WTC11 (cell line): ENCODE measurements at regions not wholly inside any gene's neighbourhood (a gene's known extent, or its start where the extent isn't known, plus 50 kb on each side); places are given as distances from the start of the nearest gene placed in this dataset.

Experiments used
- ATAC-seq: fragments of 200-7000 bp; cut with Tn5 transposase; 2 replicates; pipeline ENCODE4 v1.10.0; 2021; ENCODE audit warnings: mild to moderate bottlenecking, moderate library complexity
- CTCF ChIA-PET: fragments of 300-600 bp; sonication (Branson Sonifier 250); formaldehyde crosslinking; loops from one replicate; lab custom pipeline; 2021; ENCODE audit warnings: antibody characterized with exemption; lab: Charles Lee
- POLR2A ChIA-PET: fragments of 350-600 bp; sonication (Branson Sonifier 250); formaldehyde crosslinking; loops from one replicate; lab custom pipeline; 2021; ENCODE audit warnings: antibody characterized with exemption; lab: Charles Lee
- DNase-seq: peaks from one replicate; pipeline ENCODE4 v3.0.0; 2021; ENCODE audit warnings: low spot score
- H3K27ac Mint-ChIP-seq: 2 replicates; pipeline ENCODE4 v1.8.0; 2021; ENCODE audit warnings: mixed read lengths
- H3K27me3 Mint-ChIP-seq: 2 replicates; pipeline ENCODE4 v1.8.0; 2021; ENCODE audit warnings: low read depth, mild to moderate bottlenecking, moderate library complexity, mixed read lengths
- H3K36me3 Mint-ChIP-seq: 2 replicates; pipeline ENCODE4 v1.8.0; 2021; ENCODE audit warnings: mixed read lengths
- H3K4me1 Mint-ChIP-seq: 2 replicates; pipeline ENCODE4 v1.8.0; 2022; ENCODE audit warnings: mixed read lengths
- H3K4me3 Mint-ChIP-seq: 2 replicates; pipeline ENCODE4 v1.8.0; 2021; ENCODE audit warnings: mild to moderate bottlenecking, moderate library complexity, mixed read lengths
- H3K9me3 Mint-ChIP-seq: 2 replicates; pipeline ENCODE4 v1.8.0; 2021; ENCODE audit warnings: mixed read lengths
- CREB1 ChIP-seq: sonication (generic); formaldehyde crosslinking; IDR thresholded peaks from 2 replicates; pipeline ENCODE4 v1.8.0; 2023; ENCODE audit warnings: mild to moderate bottlenecking, missing genetic modification reagents
- CREM ChIP-seq: sonication (generic); formaldehyde crosslinking; IDR thresholded peaks from 2 replicates; pipeline ENCODE4 v1.8.1; 2022; ENCODE audit warnings: mild to moderate bottlenecking, missing genetic modification reagents, moderate library complexity
- FOXP1 ChIP-seq: sonication (generic); formaldehyde crosslinking; IDR thresholded peaks from 2 replicates; pipeline ENCODE4 v1.8.0; 2022; ENCODE audit warnings: missing genetic modification reagents, mild to moderate bottlenecking, moderate library complexity, borderline replicate concordance
- GTF2I ChIP-seq: fragments of 250-450 bp; sonication (Bioruptor Pico); conservative IDR thresholded peaks from 2 replicates; pipeline ENCODE4 v1.4.0; 2021; ENCODE audit warnings: mild to moderate bottlenecking
- IRF2 ChIP-seq: sonication (generic); formaldehyde crosslinking; IDR thresholded peaks from 2 replicates; pipeline ENCODE4 v1.8.0; 2022; ENCODE audit warnings: low read depth, missing genetic modification reagents, borderline replicate concordance
- JUN ChIP-seq: sonication (generic); formaldehyde crosslinking; IDR thresholded peaks from 2 replicates; pipeline ENCODE4 v1.8.0; 2023; ENCODE audit warnings: mild to moderate bottlenecking, missing genetic modification reagents
- MYBL2 ChIP-seq: sonication (generic); formaldehyde crosslinking; IDR thresholded peaks from 2 replicates; pipeline ENCODE4 v1.8.1; 2023; ENCODE audit warnings: mild to moderate bottlenecking, moderate library complexity, missing genetic modification reagents
- NR1H2 ChIP-seq: sonication (generic); formaldehyde crosslinking; IDR thresholded peaks from 2 replicates; pipeline ENCODE4 v1.9.0; 2021; ENCODE audit warnings: mild to moderate bottlenecking, moderate library complexity, missing genetic modification reagents
- SP1 ChIP-seq: sonication (generic); formaldehyde crosslinking; conservative IDR thresholded peaks from 2 replicates; pipeline ENCODE4 v1.8.1; 2022; ENCODE audit warnings: missing genetic modification reagents
- TCF7 ChIP-seq: sonication (generic); formaldehyde crosslinking; IDR thresholded peaks from 2 replicates; pipeline ENCODE4 v1.8.0; 2022; ENCODE audit warnings: mild to moderate bottlenecking, low read depth, missing genetic modification reagents, moderate library complexity
- ZNF396 ChIP-seq: fragments of 250-450 bp; sonication (Bioruptor Pico); IDR thresholded peaks from 2 replicates; pipeline ENCODE4 v1.8.0; 2021; ENCODE audit warnings: mild to moderate bottlenecking, moderate library complexity, borderline replicate concordance
- TF ChIP-seq, protein P1 (sequence below): sonication (generic); formaldehyde crosslinking; IDR thresholded peaks from 2 replicates; pipeline ENCODE4 v1.8.1; 2023; ENCODE audit warnings: mild to moderate bottlenecking, moderate library complexity, missing genetic modification reagents
- TF ChIP-seq, protein P2 (sequence below): sonication (generic); formaldehyde crosslinking; conservative IDR thresholded peaks from 2 replicates; pipeline ENCODE4 v1.8.1; 2023; ENCODE audit warnings: mild to moderate bottlenecking, low read depth, missing genetic modification reagents, moderate library complexity
- TF ChIP-seq, protein P3 (sequence below): fragments of 250-450 bp; sonication (Bioruptor Pico); IDR thresholded peaks from 2 replicates; pipeline ENCODE4 v2.1.2; 2022; ENCODE audit warnings: mild to moderate bottlenecking, moderate library complexity
- TF ChIP-seq, protein P4 (sequence below): sonication (generic); formaldehyde crosslinking; IDR thresholded peaks from 2 replicates; pipeline ENCODE4 v1.8.0; 2023; ENCODE audit warnings: mild to moderate bottlenecking, missing genetic modification reagents
- TF ChIP-seq, protein P5 (sequence below): fragments of 250-450 bp; sonication (Bioruptor Pico); IDR thresholded peaks from 2 replicates; pipeline ENCODE4 v1.9.0; 2021; ENCODE audit warnings: moderate library complexity, mild to moderate bottlenecking, inconsistent platforms, borderline replicate concordance
- TF ChIP-seq, protein P6 (sequence below): fragments of 250-450 bp; sonication (Bioruptor Pico); IDR thresholded peaks from 2 replicates; pipeline ENCODE4 v1.9.0; 2021; ENCODE audit warnings: mild to moderate bottlenecking
- TF ChIP-seq, protein P7 (sequence below): fragments of 250-450 bp; sonication (Bioruptor Pico); conservative IDR thresholded peaks from 2 replicates; pipeline ENCODE4 v1.9.0; 2021; ENCODE audit warnings: mild to moderate bottlenecking

DNA sequence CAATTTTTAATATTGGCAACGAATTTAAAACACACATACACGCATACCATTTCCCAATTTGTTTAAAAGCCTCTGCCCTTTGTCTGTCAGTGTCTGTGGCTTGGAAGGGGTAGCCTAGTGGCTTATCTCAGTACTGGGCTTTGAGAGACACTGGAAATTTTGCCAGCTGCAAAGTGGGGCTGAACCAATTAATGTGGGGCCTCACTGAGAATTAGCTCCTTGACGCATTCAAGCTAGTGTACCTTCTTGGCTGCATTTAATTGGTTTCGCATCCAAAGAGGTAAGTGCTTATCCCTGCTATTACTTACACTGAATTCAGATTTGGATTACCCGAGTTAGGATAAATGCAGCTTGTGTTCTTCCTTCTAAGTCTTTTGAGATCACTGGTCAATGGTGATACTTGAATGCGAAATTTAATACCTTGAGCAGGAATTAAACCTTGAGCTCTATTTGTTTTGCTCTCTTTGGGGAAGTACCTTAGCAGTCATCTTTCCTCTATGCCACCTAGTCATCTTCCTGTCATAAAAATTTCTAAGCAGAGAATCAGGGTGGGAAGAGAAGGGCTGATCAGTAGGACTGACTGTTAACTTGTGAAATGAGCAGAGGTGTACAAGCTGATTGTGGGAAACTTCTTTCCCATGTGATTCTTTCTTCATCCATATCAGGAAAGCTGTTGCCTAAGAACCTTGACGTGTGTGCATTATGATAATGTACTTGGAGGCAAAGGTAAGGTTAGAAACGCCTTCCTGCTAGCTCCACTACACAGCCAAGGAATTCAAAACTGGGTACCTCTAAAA, 187.7 kb upstream of the E2F8 start (continued):
- TF ChIP-seq SP1 (CRISPR knock-in tag) (no peak), TCF7 (CRISPR knock-in tag) (no peak)

DNA sequence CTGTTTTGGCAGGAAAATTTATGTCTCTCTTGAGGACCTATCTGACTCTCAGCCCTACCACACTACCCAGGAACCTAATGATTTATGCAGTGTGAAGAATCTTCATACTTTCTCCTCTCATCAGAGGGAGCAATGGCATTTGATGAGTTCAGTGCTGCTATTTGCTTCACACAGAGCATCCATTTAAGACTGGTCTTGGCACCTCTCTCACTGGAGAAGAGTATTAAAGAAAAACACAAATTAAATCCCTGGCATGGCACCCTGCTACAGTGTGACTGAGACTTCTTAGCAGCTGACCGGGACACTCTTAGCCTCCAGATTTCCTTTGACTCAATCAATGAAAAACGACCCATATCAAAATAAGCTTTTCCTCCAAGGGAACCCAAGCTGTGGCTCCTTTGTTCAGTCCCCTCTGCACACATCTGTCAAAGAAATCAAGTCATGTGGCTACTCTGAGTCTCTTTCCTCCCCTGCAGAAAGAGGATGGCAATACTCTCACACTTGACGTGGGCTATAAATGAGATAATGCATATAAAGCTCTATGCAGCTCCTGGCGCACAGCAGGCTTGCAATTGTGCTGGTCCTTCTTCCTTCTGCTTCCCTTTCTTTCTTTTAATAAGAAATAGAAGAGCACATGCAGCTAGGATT, 186.1 kb upstream of the E2F8 start:
- no peaks in the 10 kb centered on the region for H3K27me3 Mint-ChIP-seq
- ATAC-seq (no peak), DNase-seq (no peak)
- H3K36me3 Mint-ChIP-seq: no peaks in the 10 kb centered on the region
- H3K27ac Mint-ChIP-seq: no peak overlapping the region
- no peaks in the 10 kb centered on the region for H3K9me3 Mint-ChIP-seq
- ChIA-PET POLR2A (no interaction called here), CTCF (interaction anchor here (0.6 kb wide), 1 partner anchor 126 kb away, joined by 3 read pairs; no protein-coding TSS in a partner anchor)
- peaks cover 25% of the 10 kb centered on the region for H3K4me1 Mint-ChIP-seq
- H3K4me3 Mint-ChIP-seq: no peak overlapping the region
- TF ChIP-seq, protein P1, sequence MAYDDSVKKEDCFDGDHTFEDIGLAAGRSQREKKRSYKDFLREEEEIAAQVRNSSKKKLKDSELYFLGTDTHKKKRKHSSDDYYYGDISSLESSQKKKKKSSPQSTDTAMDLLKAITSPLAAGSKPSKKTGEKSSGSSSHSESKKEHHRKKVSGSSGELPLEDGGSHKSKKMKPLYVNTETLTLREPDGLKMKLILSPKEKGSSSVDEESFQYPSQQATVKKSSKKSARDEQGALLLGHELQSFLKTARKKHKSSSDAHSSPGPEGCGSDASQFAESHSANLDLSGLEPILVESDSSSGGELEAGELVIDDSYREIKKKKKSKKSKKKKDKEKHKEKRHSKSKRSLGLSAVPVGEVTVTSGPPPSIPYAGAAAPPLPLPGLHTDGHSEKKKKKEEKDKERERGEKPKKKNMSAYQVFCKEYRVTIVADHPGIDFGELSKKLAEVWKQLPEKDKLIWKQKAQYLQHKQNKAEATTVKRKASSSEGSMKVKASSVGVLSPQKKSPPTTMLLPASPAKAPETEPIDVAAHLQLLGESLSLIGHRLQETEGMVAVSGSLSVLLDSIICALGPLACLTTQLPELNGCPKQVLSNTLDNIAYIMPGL (CRISPR knock-in tag): no peak
- TF ChIP-seq NR1H2 (no peak), ZNF396 (no peak), FOXP1 (CRISPR knock-in tag) (no peak), IRF2 (no peak), GTF2I (no peak), MYBL2 (no peak), CREB1 (CRISPR knock-in tag) (no peak), JUN (CRISPR knock-in tag) (no peak), CREM (no peak)
- TF ChIP-seq, protein P2, sequence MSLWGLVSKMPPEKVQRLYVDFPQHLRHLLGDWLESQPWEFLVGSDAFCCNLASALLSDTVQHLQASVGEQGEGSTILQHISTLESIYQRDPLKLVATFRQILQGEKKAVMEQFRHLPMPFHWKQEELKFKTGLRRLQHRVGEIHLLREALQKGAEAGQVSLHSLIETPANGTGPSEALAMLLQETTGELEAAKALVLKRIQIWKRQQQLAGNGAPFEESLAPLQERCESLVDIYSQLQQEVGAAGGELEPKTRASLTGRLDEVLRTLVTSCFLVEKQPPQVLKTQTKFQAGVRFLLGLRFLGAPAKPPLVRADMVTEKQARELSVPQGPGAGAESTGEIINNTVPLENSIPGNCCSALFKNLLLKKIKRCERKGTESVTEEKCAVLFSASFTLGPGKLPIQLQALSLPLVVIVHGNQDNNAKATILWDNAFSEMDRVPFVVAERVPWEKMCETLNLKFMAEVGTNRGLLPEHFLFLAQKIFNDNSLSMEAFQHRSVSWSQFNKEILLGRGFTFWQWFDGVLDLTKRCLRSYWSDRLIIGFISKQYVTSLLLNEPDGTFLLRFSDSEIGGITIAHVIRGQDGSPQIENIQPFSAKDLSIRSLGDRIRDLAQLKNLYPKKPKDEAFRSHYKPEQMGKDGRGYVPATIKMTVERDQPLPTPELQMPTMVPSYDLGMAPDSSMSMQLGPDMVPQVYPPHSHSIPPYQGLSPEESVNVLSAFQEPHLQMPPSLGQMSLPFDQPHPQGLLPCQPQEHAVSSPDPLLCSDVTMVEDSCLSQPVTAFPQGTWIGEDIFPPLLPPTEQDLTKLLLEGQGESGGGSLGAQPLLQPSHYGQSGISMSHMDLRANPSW (CRISPR knock-in tag): no peak
- TF ChIP-seq, protein P3, sequence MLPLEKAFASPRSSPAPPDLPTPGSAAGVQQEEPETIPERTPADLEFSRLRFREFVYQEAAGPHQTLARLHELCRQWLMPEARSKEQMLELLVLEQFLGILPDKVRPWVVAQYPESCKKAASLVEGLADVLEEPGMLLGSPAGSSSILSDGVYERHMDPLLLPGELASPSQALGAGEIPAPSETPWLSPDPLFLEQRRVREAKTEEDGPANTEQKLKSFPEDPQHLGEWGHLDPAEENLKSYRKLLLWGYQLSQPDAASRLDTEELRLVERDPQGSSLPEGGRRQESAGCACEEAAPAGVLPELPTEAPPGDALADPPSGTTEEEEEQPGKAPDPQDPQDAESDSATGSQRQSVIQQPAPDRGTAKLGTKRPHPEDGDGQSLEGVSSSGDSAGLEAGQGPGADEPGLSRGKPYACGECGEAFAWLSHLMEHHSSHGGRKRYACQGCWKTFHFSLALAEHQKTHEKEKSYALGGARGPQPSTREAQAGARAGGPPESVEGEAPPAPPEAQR (CRISPR knock-in tag): no peak
- TF ChIP-seq, protein P4, sequence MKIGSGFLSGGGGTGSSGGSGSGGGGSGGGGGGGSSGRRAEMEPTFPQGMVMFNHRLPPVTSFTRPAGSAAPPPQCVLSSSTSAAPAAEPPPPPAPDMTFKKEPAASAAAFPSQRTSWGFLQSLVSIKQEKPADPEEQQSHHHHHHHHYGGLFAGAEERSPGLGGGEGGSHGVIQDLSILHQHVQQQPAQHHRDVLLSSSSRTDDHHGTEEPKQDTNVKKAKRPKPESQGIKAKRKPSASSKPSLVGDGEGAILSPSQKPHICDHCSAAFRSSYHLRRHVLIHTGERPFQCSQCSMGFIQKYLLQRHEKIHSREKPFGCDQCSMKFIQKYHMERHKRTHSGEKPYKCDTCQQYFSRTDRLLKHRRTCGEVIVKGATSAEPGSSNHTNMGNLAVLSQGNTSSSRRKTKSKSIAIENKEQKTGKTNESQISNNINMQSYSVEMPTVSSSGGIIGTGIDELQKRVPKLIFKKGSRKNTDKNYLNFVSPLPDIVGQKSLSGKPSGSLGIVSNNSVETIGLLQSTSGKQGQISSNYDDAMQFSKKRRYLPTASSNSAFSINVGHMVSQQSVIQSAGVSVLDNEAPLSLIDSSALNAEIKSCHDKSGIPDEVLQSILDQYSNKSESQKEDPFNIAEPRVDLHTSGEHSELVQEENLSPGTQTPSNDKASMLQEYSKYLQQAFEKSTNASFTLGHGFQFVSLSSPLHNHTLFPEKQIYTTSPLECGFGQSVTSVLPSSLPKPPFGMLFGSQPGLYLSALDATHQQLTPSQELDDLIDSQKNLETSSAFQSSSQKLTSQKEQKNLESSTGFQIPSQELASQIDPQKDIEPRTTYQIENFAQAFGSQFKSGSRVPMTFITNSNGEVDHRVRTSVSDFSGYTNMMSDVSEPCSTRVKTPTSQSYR (CRISPR knock-in tag): no peak
- TF ChIP-seq, protein P5, sequence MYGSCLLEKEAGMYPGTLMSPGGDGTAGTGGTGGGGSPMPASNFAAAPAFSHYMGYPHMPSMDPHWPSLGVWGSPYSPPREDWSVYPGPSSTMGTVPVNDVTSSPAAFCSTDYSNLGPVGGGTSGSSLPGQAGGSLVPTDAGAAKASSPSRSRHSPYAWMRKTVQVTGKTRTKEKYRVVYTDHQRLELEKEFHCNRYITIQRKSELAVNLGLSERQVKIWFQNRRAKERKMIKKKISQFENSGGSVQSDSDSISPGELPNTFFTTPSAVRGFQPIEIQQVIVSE: no peak
- TF ChIP-seq, protein P6, sequence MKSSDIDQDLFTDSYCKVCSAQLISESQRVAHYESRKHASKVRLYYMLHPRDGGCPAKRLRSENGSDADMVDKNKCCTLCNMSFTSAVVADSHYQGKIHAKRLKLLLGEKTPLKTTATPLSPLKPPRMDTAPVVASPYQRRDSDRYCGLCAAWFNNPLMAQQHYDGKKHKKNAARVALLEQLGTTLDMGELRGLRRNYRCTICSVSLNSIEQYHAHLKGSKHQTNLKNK (CRISPR knock-in tag): no peak
- TF ChIP-seq, protein P7, sequence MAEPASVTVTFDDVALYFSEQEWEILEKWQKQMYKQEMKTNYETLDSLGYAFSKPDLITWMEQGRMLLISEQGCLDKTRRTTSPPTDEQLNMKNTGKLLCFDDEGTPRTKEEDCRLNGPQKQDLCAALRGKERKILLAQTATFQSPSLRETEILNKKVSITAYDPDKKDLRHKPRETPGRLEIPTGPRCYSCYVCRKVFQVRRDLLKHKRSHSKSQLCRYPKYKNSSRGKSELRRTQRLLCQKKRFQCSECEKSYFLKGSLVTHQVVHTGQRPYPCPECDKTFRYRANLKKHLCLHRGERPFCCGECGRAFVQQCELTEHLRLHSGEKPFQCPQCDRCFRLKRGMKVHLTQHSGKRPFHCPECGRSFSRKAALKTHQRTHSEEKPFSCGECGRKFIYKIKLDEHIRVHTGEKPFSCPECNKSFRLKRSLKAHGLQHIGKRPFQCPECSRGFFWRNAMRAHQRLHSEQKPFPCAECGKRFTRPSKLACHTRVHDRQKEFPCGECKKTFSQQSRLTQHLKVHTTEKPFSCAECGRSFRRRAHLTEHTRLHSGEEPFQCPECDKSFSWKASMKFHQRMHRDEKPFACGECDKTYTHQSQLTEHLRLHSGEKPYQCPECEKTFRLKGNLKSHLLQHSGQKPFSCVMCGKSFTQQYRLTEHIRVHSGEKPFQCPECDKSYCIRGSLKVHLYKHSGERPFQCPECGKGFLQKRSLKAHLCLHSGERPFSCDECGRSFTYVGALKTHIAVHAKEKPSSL (CRISPR knock-in tag): no peak
- TF ChIP-seq, all 79 proteins: peak for 0
